Peyer's patch (tissue), 4 donors: ENCODE measurements at regions not wholly inside any gene's neighbourhood (a gene's known extent, or its start where the extent isn't known, plus 50 kb on each side); places are given as distances from the start of the nearest gene placed in this dataset.

Experiments
- POLR2A ChIP-seq, 2 donors: fragments of 450-650 bp; IDR thresholded peaks; one replicate each; pipeline ENCODE4 v1.5.1; 2017; ENCODE audit warnings: antibody characterized with exemption in 2 of 2, mild to moderate bottlenecking in 2 of 2, moderate library complexity in 2 of 2
- TF ChIP-seq, protein P1 (sequence below), 6 experiments: fragments of 450-650 bp in 4 of 6; fragments of 200-600 bp in 2 of 6; sonication (generic) in 1 of 6; IDR thresholded peaks; one replicate each; pipeline ENCODE4 v1.5.1; 2017 to 2019; ENCODE audit warnings: antibody characterized with exemption in 6 of 6, mild to moderate bottlenecking in 3 of 6, moderate library complexity in 1 of 6

- TF ChIP-seq, protein P1, sequence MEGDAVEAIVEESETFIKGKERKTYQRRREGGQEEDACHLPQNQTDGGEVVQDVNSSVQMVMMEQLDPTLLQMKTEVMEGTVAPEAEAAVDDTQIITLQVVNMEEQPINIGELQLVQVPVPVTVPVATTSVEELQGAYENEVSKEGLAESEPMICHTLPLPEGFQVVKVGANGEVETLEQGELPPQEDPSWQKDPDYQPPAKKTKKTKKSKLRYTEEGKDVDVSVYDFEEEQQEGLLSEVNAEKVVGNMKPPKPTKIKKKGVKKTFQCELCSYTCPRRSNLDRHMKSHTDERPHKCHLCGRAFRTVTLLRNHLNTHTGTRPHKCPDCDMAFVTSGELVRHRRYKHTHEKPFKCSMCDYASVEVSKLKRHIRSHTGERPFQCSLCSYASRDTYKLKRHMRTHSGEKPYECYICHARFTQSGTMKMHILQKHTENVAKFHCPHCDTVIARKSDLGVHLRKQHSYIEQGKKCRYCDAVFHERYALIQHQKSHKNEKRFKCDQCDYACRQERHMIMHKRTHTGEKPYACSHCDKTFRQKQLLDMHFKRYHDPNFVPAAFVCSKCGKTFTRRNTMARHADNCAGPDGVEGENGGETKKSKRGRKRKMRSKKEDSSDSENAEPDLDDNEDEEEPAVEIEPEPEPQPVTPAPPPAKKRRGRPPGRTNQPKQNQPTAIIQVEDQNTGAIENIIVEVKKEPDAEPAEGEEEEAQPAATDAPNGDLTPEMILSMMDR (IDR thresholded peaks at IDR 0.05) = no peak
- no peak for TF ChIP-seq POLR2A (IDR thresholded peaks at IDR 0.05)
Measured at GRCh38 chr13:79724348-79725103, 243.6 kb downstream of the NDFIP2 start.
